DND-41 (cell line): ENCODE measurements at regions not wholly inside any gene's neighbourhood (a gene's known extent, or its start where the extent isn't known, plus 50 kb on each side); places are given as distances from the start of the nearest gene placed in this dataset.

ENCODE experiments used
- ATAC-seq: fragments of 200-7000 bp; cut with Tn5 transposase; 3 replicates; pipeline ENCODE4 v1.9.1; 2021; ENCODE audit warnings: low read depth; ENCODE audit not compliant: insufficient read depth
- DNase-seq: peaks from one replicate; pipeline ENCODE4 v3.0.0-alpha.2; 2020
- H2AFZ ChIP-seq: 2 replicates; pipeline ENCODE4 v1.6.0; 2012; ENCODE audit warnings: low read depth, low read length
- H3K27ac ChIP-seq: 2 replicates; pipeline ENCODE4 v1.5.1; 2012; ENCODE audit warnings: low read length, inconsistent platforms
- H3K27me3 ChIP-seq: fragments of 200-600 bp; sonication (generic); 2 replicates; pipeline ENCODE4 v1.6.0; 2012; ENCODE audit warnings: low read length, mild to moderate bottlenecking, inconsistent platforms; ENCODE audit not compliant: insufficient read depth, poor library complexity
- H3K36me3 ChIP-seq: 2 replicates; pipeline ENCODE4 v1.5.1; 2012; ENCODE audit warnings: low read length, inconsistent platforms; ENCODE audit not compliant: insufficient read depth
- H3K4me1 ChIP-seq: 2 replicates; pipeline ENCODE4 v1.5.1; 2012; ENCODE audit warnings: mild to moderate bottlenecking, low read length; ENCODE audit not compliant: insufficient read depth
- H3K4me2 ChIP-seq: 2 replicates; pipeline ENCODE4 v1.6.0; 2012; ENCODE audit warnings: mild to moderate bottlenecking, moderate library complexity, low read length, inconsistent platforms; ENCODE audit not compliant: insufficient read depth
- H3K4me3 ChIP-seq, 2 experiments: fragments of 200-600 bp in 1 of 2; shearing (Covaris generic) in 1 of 2; 2 replicates each; pipeline ENCODE4 v1.5.1; 2012 to 2016; ENCODE audit warnings: inconsistent platforms in 2 of 2, low read length in 2 of 2, mild to moderate bottlenecking in 2 of 2, low read depth in 1 of 2, moderate library complexity in 1 of 2
- H3K79me2 ChIP-seq: 2 replicates; pipeline ENCODE4 v1.6.0; 2012; ENCODE audit warnings: low read length, inconsistent platforms; ENCODE audit not compliant: insufficient read depth
- H3K9ac ChIP-seq: 2 replicates; pipeline ENCODE4 v1.6.0; 2012; ENCODE audit warnings: low read depth, mild to moderate bottlenecking, inconsistent platforms, low read length, moderate library complexity
- H3K9me3 ChIP-seq: 2 replicates; pipeline ENCODE4 v1.5.1; 2012; ENCODE audit warnings: low read length, moderate library complexity, mild to moderate bottlenecking, inconsistent platforms; ENCODE audit not compliant: insufficient read depth, severe bottlenecking
- H4K20me1 ChIP-seq: 2 replicates; pipeline ENCODE4 v1.6.0; 2012; ENCODE audit warnings: low read length; ENCODE audit not compliant: insufficient read depth
- EZH2 ChIP-seq: IDR thresholded peaks from 3 replicates; pipeline ENCODE4 v1.6.1; 2012; ENCODE audit warnings: borderline replicate concordance, low read depth, mild to moderate bottlenecking, moderate library complexity, low read length, inconsistent platforms; ENCODE audit not compliant: severe bottlenecking
- TF ChIP-seq, protein P1 (sequence below): IDR thresholded peaks from 2 replicates; pipeline ENCODE4 v1.5.1; 2012; ENCODE audit warnings: borderline replicate concordance, low read length, moderate library complexity, mild to moderate bottlenecking; ENCODE audit not compliant: poor library complexity, severe bottlenecking; ENCODE audit errors: extremely low read depth

DNA sequence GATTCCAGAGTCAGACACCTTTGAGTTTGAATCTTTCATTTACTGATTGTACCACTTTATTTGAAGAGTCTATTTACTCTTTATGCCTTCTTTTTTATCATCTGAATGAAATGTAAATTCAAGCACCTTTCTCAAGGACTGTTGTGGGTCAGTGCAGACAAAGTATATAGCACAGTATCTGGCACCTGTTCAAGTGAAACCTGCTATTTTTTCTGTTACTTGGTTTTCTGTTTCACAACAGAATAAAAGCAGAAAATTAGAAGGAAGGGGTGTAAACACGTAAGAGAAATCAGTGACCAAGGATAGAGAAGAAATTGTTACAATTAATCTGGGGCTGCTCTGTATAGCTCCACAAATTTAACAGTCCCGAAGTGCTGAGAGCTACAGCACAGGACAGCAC is 357.4 kb downstream of the RSL24D1 start:
- Histone ChIP-seq H2AFZ (no peak overlapping the region), H3K9ac (no peak overlapping the region), H3K36me3 (no peaks in the 10 kb centered on the region), H3K79me2 (no peaks in the 10 kb centered on the region), H3K4me3 (no peak overlapping the region), H3K4me1 (no peaks in the 10 kb centered on the region), H3K9me3 (no peaks in the 10 kb centered on the region), H3K27ac (no peak overlapping the region), H4K20me1 (no peaks in the 10 kb centered on the region), H3K27me3 (no peaks in the 10 kb centered on the region), H3K4me2 (no peak overlapping the region)
- DNase-seq (no peak), ATAC-seq (no peak)
- TF ChIP-seq, protein P1, sequence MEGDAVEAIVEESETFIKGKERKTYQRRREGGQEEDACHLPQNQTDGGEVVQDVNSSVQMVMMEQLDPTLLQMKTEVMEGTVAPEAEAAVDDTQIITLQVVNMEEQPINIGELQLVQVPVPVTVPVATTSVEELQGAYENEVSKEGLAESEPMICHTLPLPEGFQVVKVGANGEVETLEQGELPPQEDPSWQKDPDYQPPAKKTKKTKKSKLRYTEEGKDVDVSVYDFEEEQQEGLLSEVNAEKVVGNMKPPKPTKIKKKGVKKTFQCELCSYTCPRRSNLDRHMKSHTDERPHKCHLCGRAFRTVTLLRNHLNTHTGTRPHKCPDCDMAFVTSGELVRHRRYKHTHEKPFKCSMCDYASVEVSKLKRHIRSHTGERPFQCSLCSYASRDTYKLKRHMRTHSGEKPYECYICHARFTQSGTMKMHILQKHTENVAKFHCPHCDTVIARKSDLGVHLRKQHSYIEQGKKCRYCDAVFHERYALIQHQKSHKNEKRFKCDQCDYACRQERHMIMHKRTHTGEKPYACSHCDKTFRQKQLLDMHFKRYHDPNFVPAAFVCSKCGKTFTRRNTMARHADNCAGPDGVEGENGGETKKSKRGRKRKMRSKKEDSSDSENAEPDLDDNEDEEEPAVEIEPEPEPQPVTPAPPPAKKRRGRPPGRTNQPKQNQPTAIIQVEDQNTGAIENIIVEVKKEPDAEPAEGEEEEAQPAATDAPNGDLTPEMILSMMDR = no peak
- TF ChIP-seq EZH2 = no peak

DNA sequence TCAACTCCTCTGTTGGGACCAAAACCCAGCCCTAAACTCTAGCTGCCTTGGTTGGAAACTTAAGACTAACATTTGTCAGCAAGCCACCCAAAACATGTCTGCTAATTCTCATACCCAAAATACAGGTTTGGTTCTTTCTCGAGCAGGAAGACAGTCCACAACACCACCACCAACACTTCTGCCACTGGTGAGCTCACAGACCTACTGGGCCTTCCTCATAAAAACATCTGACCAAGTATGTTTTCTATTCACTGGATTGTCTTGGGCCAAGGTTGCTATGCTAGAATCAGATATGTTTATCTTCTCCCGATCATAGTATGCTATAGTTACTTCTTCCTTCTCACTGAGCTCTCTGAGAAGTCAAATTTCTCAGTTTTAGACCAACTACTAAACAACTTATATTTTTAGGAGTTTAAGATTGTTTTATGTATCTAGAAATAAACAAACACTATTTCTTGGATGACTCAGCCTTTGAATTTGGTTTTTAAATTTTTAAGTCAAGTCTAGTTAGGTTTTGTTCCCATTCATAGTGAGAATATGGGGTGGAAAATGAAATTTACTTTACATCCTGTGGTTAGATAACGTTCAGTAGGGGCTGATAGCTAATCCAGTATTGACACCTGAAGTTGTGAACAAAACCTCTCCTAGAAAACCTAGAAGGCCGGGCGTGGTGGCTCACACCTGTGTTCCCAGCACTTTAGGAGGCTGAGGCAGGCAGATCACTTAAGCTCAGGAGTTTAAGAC is 360.5 kb downstream of the RSL24D1 start:
- Histone ChIP-seq H3K4me2 (no peak overlapping the region), H3K9ac (no peak overlapping the region), H3K36me3 (no peaks in the 10 kb centered on the region), H3K79me2 (no peaks in the 10 kb centered on the region), H3K27ac (no peak overlapping the region), H4K20me1 (no peaks in the 10 kb centered on the region), H3K4me1 (no peaks in the 10 kb centered on the region), H3K9me3 (no peaks in the 10 kb centered on the region), H3K4me3 (no peak overlapping the region), H2AFZ (no peak overlapping the region), H3K27me3 (no peaks in the 10 kb centered on the region)
- no peak for TF ChIP-seq EZH2
- TF ChIP-seq, protein P1 = no peak
- DNase-seq = no peak
- no peak for ATAC-seq

DNA sequence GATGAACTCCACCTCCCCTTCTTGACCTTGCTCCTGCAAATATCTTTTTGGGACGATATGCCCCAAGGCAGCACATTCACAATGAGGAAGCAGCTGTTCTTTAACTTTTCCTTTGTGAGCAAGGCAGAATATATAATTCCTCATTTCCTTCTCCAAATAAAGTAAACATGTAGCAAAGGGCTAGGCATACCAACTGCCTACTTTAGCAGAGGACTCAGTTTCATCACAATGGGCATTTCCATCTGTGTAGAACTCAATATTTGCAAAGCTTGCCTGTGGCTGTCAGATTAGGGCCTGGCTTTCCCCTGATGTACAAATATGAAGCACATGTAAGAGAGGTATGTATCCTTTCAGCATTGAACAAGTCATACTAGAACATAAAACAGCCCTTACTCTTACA is 366.9 kb downstream of the RSL24D1 start:
- DNase-seq (no peak), ATAC-seq (no peak)
- H3K27ac ChIP-seq = no peak overlapping the region
- H3K36me3 ChIP-seq = no peaks in the 10 kb centered on the region
- no peaks in the 10 kb centered on the region for H3K9me3 ChIP-seq
- H2AFZ ChIP-seq = no peak overlapping the region
- no peak overlapping the region for H3K4me3 ChIP-seq
- H3K27me3 ChIP-seq = no peaks in the 10 kb centered on the region
- no peaks in the 10 kb centered on the region for H3K4me1 ChIP-seq
- H3K79me2 ChIP-seq = no peaks in the 10 kb centered on the region
- H3K4me2 ChIP-seq = no peak overlapping the region
- no peaks in the 10 kb centered on the region for H4K20me1 ChIP-seq
- H3K9ac ChIP-seq = no peak overlapping the region
- TF ChIP-seq, protein P1 = no peak
- TF ChIP-seq EZH2 = no peak
